Loucy (cell line): ENCODE measurements at regions not wholly inside any gene's neighbourhood (a gene's known extent, or its start where the extent isn't known, plus 50 kb on each side); places are given as distances from the start of the nearest gene placed in this dataset.

Experiments
- H2AFZ ChIP-seq: fragments of 200-600 bp; sonication (generic); 2 replicates; pipeline ENCODE4 v1.6.0; 2016; ENCODE audit warnings: antibody characterized with exemption, mild to moderate bottlenecking, low read length, moderate library complexity
- H3F3A ChIP-seq: fragments of 200-600 bp; 2 replicates; pipeline ENCODE4 v1.6.0; 2016; ENCODE audit warnings: antibody characterized with exemption, low read depth, mild to moderate bottlenecking
- H3K27me3 ChIP-seq: fragments of 200-600 bp; sonication (generic); 2 replicates; pipeline ENCODE4 v1.6.1; 2014; ENCODE audit warnings: low read length, mild to moderate bottlenecking; ENCODE audit not compliant: insufficient read depth, poor library complexity, severe bottlenecking
- H3K36me3 ChIP-seq: fragments of 200-600 bp; sonication (generic); 2 replicates; pipeline ENCODE4 v1.6.1; 2016; ENCODE audit warnings: low read length; ENCODE audit not compliant: insufficient read depth
- H3K4me1 ChIP-seq: fragments of 200-600 bp; sonication (generic); 2 replicates; pipeline ENCODE4 v1.5.1; 2014; ENCODE audit warnings: low read length, mild to moderate bottlenecking; ENCODE audit not compliant: insufficient read depth, poor library complexity, severe bottlenecking
- H3K4me2 ChIP-seq: fragments of 200-600 bp; sonication (generic); 2 replicates; pipeline ENCODE4 v1.6.0; 2014; ENCODE audit warnings: antibody characterized with exemption, low read length, low read depth, mild to moderate bottlenecking; ENCODE audit not compliant: poor library complexity, severe bottlenecking
- H3K4me3 ChIP-seq: fragments of 200-600 bp; sonication (generic); 2 replicates; pipeline ENCODE4 v1.5.1; 2014; ENCODE audit warnings: low read length, mild to moderate bottlenecking, mixed read lengths; ENCODE audit not compliant: poor library complexity, severe bottlenecking
- H3K79me2 ChIP-seq: fragments of 200-600 bp; sonication (generic); 2 replicates; pipeline ENCODE4 v1.6.1; 2014; ENCODE audit warnings: low read length; ENCODE audit not compliant: insufficient read depth
- H3K9ac ChIP-seq: fragments of 200-600 bp; sonication (generic); 2 replicates; pipeline ENCODE4 v1.6.0; 2014; ENCODE audit warnings: mild to moderate bottlenecking, low read depth, low read length, moderate library complexity; ENCODE audit not compliant: poor library complexity, severe bottlenecking
- H3K9me2 ChIP-seq: fragments of 200-600 bp; sonication (generic); replicated peaks from 2 replicates; pipeline ENCODE4 v1.6.1; 2016; ENCODE audit warnings: low read depth, low read length, mixed read lengths
- H3K9me3 ChIP-seq: fragments of 200-600 bp; sonication (generic); 2 replicates; pipeline ENCODE4 v1.6.1; 2014; ENCODE audit warnings: mild to moderate bottlenecking, antibody characterized with exemption, low read length, low read depth; ENCODE audit not compliant: insufficient read depth
- H4K20me1 ChIP-seq: fragments of 200-600 bp; sonication (generic); 2 replicates; pipeline ENCODE4 v1.6.0; 2014; ENCODE audit warnings: antibody characterized with exemption, low read length, mild to moderate bottlenecking; ENCODE audit not compliant: insufficient read depth, poor library complexity, severe bottlenecking
- CTCF ChIP-seq: fragments of 200-600 bp; sonication (generic); conservative IDR thresholded peaks from 2 replicates; pipeline ENCODE4 v1.5.1; 2014; ENCODE audit warnings: mild to moderate bottlenecking, antibody characterized with exemption, low read length
- EZH2phosphoT487 ChIP-seq: fragments of 200-600 bp; IDR thresholded peaks from 2 replicates; pipeline ENCODE4 v1.6.1; 2018; ENCODE audit warnings: antibody characterized with exemption, mild to moderate bottlenecking, moderate library complexity, borderline replicate concordance

GRCh38 chr20:51183451-51183850 lies 160.5 kb upstream of the KCNG1 start:
- H2AFZ ChIP-seq, result no peak overlapping the region
- H3K36me3 ChIP-seq, result no peaks in the 10 kb centered on the region
- H3K4me1 ChIP-seq, result no peaks in the 10 kb centered on the region
- no peaks in the 10 kb centered on the region for H3K79me2 ChIP-seq
- H3K4me3 ChIP-seq, result no peak overlapping the region
- no peaks in the 10 kb centered on the region for H4K20me1 ChIP-seq
- no peaks in the 10 kb centered on the region for H3K9me2 ChIP-seq
- H3K27me3 ChIP-seq, result no peaks in the 10 kb centered on the region
- TF ChIP-seq CTCF, result no peak
- no peaks in the 10 kb centered on the region for H3K9me3 ChIP-seq
- H3K9ac ChIP-seq, result no peak overlapping the region
- no peak overlapping the region for H3K4me2 ChIP-seq
- no peaks in the 10 kb centered on the region for H3F3A ChIP-seq

- Histone ChIP-seq H3K4me1 (no peaks in the 10 kb centered on the region), H3K27me3 (no peaks in the 10 kb centered on the region), H3K4me3 (no peak overlapping the region), H3K36me3 (no peaks in the 10 kb centered on the region), H3K9me3 (no peaks in the 10 kb centered on the region), H4K20me1 (no peaks in the 10 kb centered on the region), H2AFZ (no peak overlapping the region), H3F3A (no peaks in the 10 kb centered on the region), H3K9ac (no peak overlapping the region), H3K4me2 (no peak overlapping the region), H3K79me2 (no peaks in the 10 kb centered on the region), H3K9me2 (no peaks in the 10 kb centered on the region)
- no peak for TF ChIP-seq EZH2phosphoT487
- no peak for TF ChIP-seq CTCF
Measured at GRCh38 chr20:51182571-51182970, 159.7 kb upstream of the KCNG1 start.

GRCh38 chr20:51178153-51178552 lies 155.2 kb upstream of the KCNG1 start:
- Histone ChIP-seq H3K4me1 (no peaks in the 10 kb centered on the region), H3K9me2 (no peaks in the 10 kb centered on the region), H3F3A (no peaks in the 10 kb centered on the region), H3K9me3 (no peaks in the 10 kb centered on the region), H3K36me3 (no peaks in the 10 kb centered on the region), H3K79me2 (no peaks in the 10 kb centered on the region), H4K20me1 (no peaks in the 10 kb centered on the region), H2AFZ (no peak overlapping the region), H3K4me3 (no peak overlapping the region), H3K27me3 (no peaks in the 10 kb centered on the region), H3K4me2 (no peak overlapping the region), H3K9ac (no peak overlapping the region)
- TF ChIP-seq CTCF (no peak), EZH2phosphoT487 (no peak)
